ENCODE measurements at regions not wholly inside any gene's neighbourhood (a gene's known extent, or its start where the extent isn't known, plus 50 kb on each side); places are given as distances from the start of the nearest gene placed in this dataset.

DNA sequence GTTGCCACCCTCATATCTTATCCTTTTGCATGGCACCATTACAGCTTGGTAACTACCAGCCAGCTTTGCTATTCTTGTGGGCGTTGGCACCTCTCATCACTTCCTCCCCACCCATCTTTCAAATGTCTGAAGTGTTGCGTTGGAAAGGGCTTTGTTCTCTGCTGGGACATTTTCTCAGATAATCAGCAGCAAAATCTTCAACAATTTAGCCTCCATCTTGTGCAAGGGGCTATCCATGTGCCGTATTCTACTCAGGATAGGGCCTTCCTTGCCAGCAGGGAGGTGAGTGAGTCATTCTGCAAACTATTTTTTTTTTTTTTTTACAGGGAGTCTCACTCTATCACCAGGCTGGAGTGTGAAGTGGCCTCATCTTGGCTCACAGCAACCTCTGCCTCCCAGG is 62.1 kb upstream of the NUDT12 start:
- Histone ChIP-seq H3K9ac (ENCODE audit: low read length) (no peak overlapping the region), H3K18ac (ENCODE audit: low read length) (no peak overlapping the region), H3K27ac (ENCODE audit: low read depth, low read length) (no peak overlapping the region), H2AK5ac (ENCODE audit: low read length) (no peak overlapping the region), H3K4ac (ENCODE audit: low read depth, low read length) (no peak overlapping the region), H2BK120ac (ENCODE audit: low read depth, low read length) (no peak overlapping the region), H3K4me2 (ENCODE audit: low read length) (no peak overlapping the region), H4K8ac (ENCODE audit: low read depth, low read length) (no peak overlapping the region), H3K79me1 (ENCODE audit: low read length) (no peaks in the 10 kb centered on the region), H4K5ac (ENCODE audit: low read length) (no peak overlapping the region), H3K79me2 (ENCODE audit: control insufficient read depth, insufficient read depth, low read length) (no peaks in the 10 kb centered on the region), H2BK15ac (replicated peaks; ENCODE audit: low read depth) (no peak overlapping the region), H3K4me1 (ENCODE audit: control insufficient read depth, low read depth, low read length) (no peaks in the 10 kb centered on the region), H3K56ac (ENCODE audit: low read length) (no peak overlapping the region), H3K4me3 (ENCODE audit: low read length) (no peak overlapping the region), H3K36me3 (ENCODE audit: control insufficient read depth, insufficient read depth, low read length) (no peaks in the 10 kb centered on the region), H2BK5ac (ENCODE audit: low read length) (no peak overlapping the region), H3K27me3 (ENCODE audit: insufficient read depth, low read length, poor library complexity) (no peaks in the 10 kb centered on the region), H3K23ac (ENCODE audit: low read length) (no peak overlapping the region)
- no peak for DNase-seq
- no CpG with 5 or more reads among the region's 3 CpGs for WGBS (ENCODE audit: extremely low coverage, insufficient coverage, low lambda C conversion rate)

DNA sequence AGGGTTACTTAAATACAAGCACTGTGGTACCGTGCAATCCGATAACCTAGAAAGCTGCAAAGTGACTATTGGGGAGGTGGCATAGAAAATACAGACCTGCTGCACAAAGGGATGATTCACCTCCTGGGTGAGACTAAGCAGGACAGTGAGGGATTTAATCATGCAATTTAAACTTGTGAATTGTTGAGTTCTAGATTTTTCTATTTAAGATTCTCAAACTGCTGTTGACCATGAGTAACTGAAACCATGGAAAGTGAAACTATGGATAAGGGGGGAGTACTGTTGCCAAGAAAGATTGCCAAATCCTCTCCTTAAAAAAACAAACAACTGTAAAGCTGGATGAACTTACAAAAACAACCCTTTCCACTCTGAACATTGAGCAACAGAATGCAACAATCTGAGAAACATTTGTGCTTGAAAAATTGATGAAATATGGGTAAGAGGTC is 61.5 kb upstream of the NUDT12 start:
- H2AK5ac ChIP-seq (ENCODE audit: low read length), result no peak overlapping the region
- no peak for DNase-seq

DNA sequence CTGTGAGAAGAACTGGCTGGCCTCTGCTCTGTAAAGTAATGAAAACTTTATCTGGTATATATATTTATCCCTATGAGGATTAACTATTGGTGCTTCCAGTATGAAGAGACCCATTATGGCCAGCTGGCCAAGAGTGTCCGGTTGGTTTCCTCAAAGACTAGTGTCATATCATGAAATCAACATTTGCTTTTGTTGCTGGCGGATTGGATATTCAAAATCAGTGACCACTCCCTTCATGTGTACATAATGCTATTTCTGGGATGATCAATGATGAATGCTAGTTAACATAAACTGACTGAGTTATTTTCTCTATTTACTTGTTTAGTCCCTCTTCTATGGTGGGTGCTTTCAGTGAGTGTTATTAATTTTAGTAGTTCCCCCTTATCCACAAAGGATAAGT is 60.8 kb upstream of the NUDT12 start:
- WGBS (ENCODE audit: extremely low coverage, insufficient coverage, low lambda C conversion rate), result no CpG with 5 or more reads among the region's 2 CpGs
- no peaks in the 10 kb centered on the region for H3K36me3 ChIP-seq (ENCODE audit: control insufficient read depth, insufficient read depth, low read length)

More for the DNA sequence above, 61.5 kb upstream of the NUDT12 start:
- Histone ChIP-seq H3K27ac (ENCODE audit: low read depth, low read length) (no peak overlapping the region), H3K4me2 (ENCODE audit: low read length) (no peak overlapping the region), H3K4me3 (ENCODE audit: low read length) (no peak overlapping the region), H3K79me2 (ENCODE audit: control insufficient read depth, insufficient read depth, low read length) (no peaks in the 10 kb centered on the region), H3K4ac (ENCODE audit: low read depth, low read length) (no peak overlapping the region), H3K36me3 (ENCODE audit: control insufficient read depth, insufficient read depth, low read length) (no peaks in the 10 kb centered on the region), H4K8ac (ENCODE audit: low read depth, low read length) (no peak overlapping the region), H2BK15ac (replicated peaks; ENCODE audit: low read depth) (no peak overlapping the region), H2BK120ac (ENCODE audit: low read depth, low read length) (no peak overlapping the region), H4K5ac (ENCODE audit: low read length) (no peak overlapping the region), H3K23ac (ENCODE audit: low read length) (no peak overlapping the region), H2BK5ac (ENCODE audit: low read length) (no peak overlapping the region), H3K18ac (ENCODE audit: low read length) (no peak overlapping the region), H3K27me3 (ENCODE audit: insufficient read depth, low read length, poor library complexity) (no peaks in the 10 kb centered on the region), H3K56ac (ENCODE audit: low read length) (no peak overlapping the region), H3K79me1 (ENCODE audit: low read length) (no peaks in the 10 kb centered on the region), H3K9ac (ENCODE audit: low read length) (no peak overlapping the region), H3K4me1 (ENCODE audit: control insufficient read depth, low read depth, low read length) (no peaks in the 10 kb centered on the region)
- no CpG with 5 or more reads among the region's 2 CpGs for WGBS (ENCODE audit: extremely low coverage, insufficient coverage, low lambda C conversion rate)

DNA sequence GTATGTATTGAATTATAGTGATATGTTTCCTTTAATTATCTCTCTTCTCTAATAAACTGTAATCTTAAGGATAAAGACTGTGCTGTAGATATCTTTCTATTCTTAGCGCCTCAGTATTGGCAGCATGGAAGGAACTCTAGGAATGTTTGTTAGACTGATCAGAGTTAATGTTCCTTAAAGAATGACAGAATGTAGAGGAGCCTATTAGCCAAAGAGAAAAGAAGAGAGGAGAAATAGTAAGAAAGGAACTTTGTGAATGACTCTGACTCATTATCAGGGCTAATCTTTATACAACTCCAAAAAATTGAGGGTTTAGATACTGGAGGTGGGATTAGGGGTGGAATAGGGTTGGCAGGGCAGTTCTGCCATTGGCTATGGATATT is 59.0 kb upstream of the NUDT12 start:
- Histone ChIP-seq H3K27ac (ENCODE audit: low read depth, low read length) (no peak overlapping the region), H3K4ac (ENCODE audit: low read depth, low read length) (no peak overlapping the region), H2BK15ac (replicated peaks; ENCODE audit: low read depth) (no peak overlapping the region), H3K4me1 (ENCODE audit: control insufficient read depth, low read depth, low read length) (no peaks in the 10 kb centered on the region), H3K4me3 (ENCODE audit: low read length) (no peak overlapping the region), H2AK5ac (ENCODE audit: low read length) (no peak overlapping the region), H4K5ac (ENCODE audit: low read length) (no peak overlapping the region), H2BK5ac (ENCODE audit: low read length) (no peak overlapping the region), H3K18ac (ENCODE audit: low read length) (no peak overlapping the region), H3K56ac (ENCODE audit: low read length) (no peak overlapping the region), H3K9ac (ENCODE audit: low read length) (no peak overlapping the region), H3K36me3 (ENCODE audit: control insufficient read depth, insufficient read depth, low read length) (no peaks in the 10 kb centered on the region), H3K4me2 (ENCODE audit: low read length) (no peak overlapping the region), H4K8ac (ENCODE audit: low read depth, low read length) (no peak overlapping the region), H2BK120ac (ENCODE audit: low read depth, low read length) (no peak overlapping the region), H3K79me1 (ENCODE audit: low read length) (no peaks in the 10 kb centered on the region), H3K79me2 (ENCODE audit: control insufficient read depth, insufficient read depth, low read length) (no peaks in the 10 kb centered on the region), H3K23ac (ENCODE audit: low read length) (no peak overlapping the region), H3K27me3 (ENCODE audit: insufficient read depth, low read length, poor library complexity) (no peaks in the 10 kb centered on the region)
- no CpG with 5 or more reads among the region's 1 CpG for WGBS (ENCODE audit: extremely low coverage, insufficient coverage, low lambda C conversion rate)
- DNase-seq, result peak; percentile 65

More for the DNA sequence above, 60.8 kb upstream of the NUDT12 start:
- Histone ChIP-seq H3K4me2 (ENCODE audit: low read length) (no peak overlapping the region), H3K56ac (ENCODE audit: low read length) (no peak overlapping the region), H3K27ac (ENCODE audit: low read depth, low read length) (no peak overlapping the region), H2AK5ac (ENCODE audit: low read length) (no peak overlapping the region), H3K18ac (ENCODE audit: low read length) (no peak overlapping the region), H4K5ac (ENCODE audit: low read length) (no peak overlapping the region), H3K4me1 (ENCODE audit: control insufficient read depth, low read depth, low read length) (no peaks in the 10 kb centered on the region), H3K23ac (ENCODE audit: low read length) (no peak overlapping the region), H4K8ac (ENCODE audit: low read depth, low read length) (no peak overlapping the region), H2BK5ac (ENCODE audit: low read length) (no peak overlapping the region), H2BK15ac (replicated peaks; ENCODE audit: low read depth) (no peak overlapping the region), H3K4ac (ENCODE audit: low read depth, low read length) (no peak overlapping the region), H3K79me2 (ENCODE audit: control insufficient read depth, insufficient read depth, low read length) (no peaks in the 10 kb centered on the region), H3K9ac (ENCODE audit: low read length) (no peak overlapping the region), H3K27me3 (ENCODE audit: insufficient read depth, low read length, poor library complexity) (no peaks in the 10 kb centered on the region), H3K79me1 (ENCODE audit: low read length) (no peaks in the 10 kb centered on the region), H3K4me3 (ENCODE audit: low read length) (no peak overlapping the region), H2BK120ac (ENCODE audit: low read depth, low read length) (no peak overlapping the region)
- no peak for DNase-seq

DNA sequence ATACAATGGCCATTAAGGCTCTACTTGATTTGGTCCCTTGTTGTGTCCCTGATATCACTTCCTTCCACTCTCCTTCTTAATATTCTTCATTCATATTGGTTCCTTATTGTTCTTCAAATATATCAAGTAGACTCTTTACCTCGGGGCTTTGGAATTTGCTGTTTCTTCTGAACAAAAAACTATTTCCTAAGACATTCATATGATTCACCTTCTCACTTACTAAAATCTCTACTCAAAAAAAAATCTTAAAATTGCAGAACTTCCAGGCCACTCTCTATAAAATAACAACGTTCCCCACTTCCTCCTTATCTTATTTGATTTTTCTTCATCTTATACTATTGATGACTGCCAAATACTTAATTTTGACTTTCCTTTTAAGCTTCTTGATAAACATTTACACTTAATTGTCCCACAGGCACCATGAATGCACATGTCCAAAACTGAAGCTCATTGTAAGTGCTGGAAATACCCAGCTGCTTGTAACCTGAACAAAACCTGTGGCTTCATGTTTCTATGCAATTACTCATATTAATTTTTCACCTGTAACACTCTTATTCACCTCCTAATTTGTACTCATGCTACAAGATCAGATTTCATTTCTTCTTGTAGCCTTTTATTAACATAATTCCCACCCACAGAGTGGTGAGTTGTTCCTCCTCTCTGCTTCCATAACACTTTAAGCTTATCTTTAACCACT is 58.4 kb upstream of the NUDT12 start:
- no peak overlapping the region for H3K27ac ChIP-seq (ENCODE audit: low read depth, low read length)

DNA sequence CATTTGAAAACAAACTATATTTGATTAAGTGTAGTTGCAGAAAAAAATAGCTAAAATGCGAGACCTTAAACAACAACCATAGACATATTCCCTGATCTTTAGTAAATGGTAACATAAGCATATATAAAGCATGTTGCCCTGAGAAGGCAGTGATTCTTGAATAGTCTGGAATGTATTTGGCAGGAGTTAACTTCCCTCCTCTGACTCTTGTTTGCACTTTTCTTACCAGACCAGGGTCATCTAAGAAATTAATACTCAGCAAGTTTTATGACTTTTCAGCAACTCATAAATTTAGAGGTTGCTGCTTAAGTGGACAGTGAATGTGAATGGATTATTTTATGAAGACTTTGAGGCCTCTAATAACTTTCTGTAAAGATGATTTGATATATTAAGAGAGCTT is 55.3 kb upstream of the NUDT12 start:
- WGBS (ENCODE audit: extremely low coverage, insufficient coverage, low lambda C conversion rate), result no CpG with 5 or more reads among the region's 1 CpG

More for the DNA sequence above, 58.4 kb upstream of the NUDT12 start:
- Histone ChIP-seq H3K23ac (ENCODE audit: low read length) (no peak overlapping the region), H3K4me1 (ENCODE audit: control insufficient read depth, low read depth, low read length) (no peaks in the 10 kb centered on the region), H3K4ac (ENCODE audit: low read depth, low read length) (no peak overlapping the region), H3K4me3 (ENCODE audit: low read length) (no peak overlapping the region), H2BK5ac (ENCODE audit: low read length) (no peak overlapping the region), H3K27me3 (ENCODE audit: insufficient read depth, low read length, poor library complexity) (no peaks in the 10 kb centered on the region), H2BK120ac (ENCODE audit: low read depth, low read length) (no peak overlapping the region), H3K4me2 (ENCODE audit: low read length) (no peak overlapping the region), H4K5ac (ENCODE audit: low read length) (no peak overlapping the region), H3K56ac (ENCODE audit: low read length) (no peak overlapping the region), H3K79me1 (ENCODE audit: low read length) (no peaks in the 10 kb centered on the region), H4K8ac (ENCODE audit: low read depth, low read length) (no peak overlapping the region), H3K9ac (ENCODE audit: low read length) (no peak overlapping the region), H3K18ac (ENCODE audit: low read length) (no peak overlapping the region), H2AK5ac (ENCODE audit: low read length) (no peak overlapping the region), H2BK15ac (replicated peaks; ENCODE audit: low read depth) (no peak overlapping the region), H3K36me3 (ENCODE audit: control insufficient read depth, insufficient read depth, low read length) (no peaks in the 10 kb centered on the region), H3K79me2 (ENCODE audit: control insufficient read depth, insufficient read depth, low read length) (no peaks in the 10 kb centered on the region)
- 100% methylated on average over 1 of the region's 2 CpGs for WGBS (ENCODE audit: extremely low coverage, insufficient coverage, low lambda C conversion rate)
- no peak for DNase-seq

More for the DNA sequence above, 55.3 kb upstream of the NUDT12 start:
- H2AK5ac ChIP-seq (ENCODE audit: low read length), result no peak overlapping the region
- no peak for DNase-seq
- no peaks in the 10 kb centered on the region for H3K79me2 ChIP-seq (ENCODE audit: control insufficient read depth, insufficient read depth, low read length)
- no peak overlapping the region for H3K4me3 ChIP-seq (ENCODE audit: low read length)
- no peaks in the 10 kb centered on the region for H3K4me1 ChIP-seq (ENCODE audit: control insufficient read depth, low read depth, low read length)
- H2BK120ac ChIP-seq (ENCODE audit: low read depth, low read length), result no peak overlapping the region
- no peak overlapping the region for H3K9ac ChIP-seq (ENCODE audit: low read length)
- H3K36me3 ChIP-seq (ENCODE audit: control insufficient read depth, insufficient read depth, low read length), result no peaks in the 10 kb centered on the region
- H3K23ac ChIP-seq (ENCODE audit: low read length), result no peak overlapping the region
- H2BK5ac ChIP-seq (ENCODE audit: low read length), result no peak overlapping the region
- H3K27ac ChIP-seq (ENCODE audit: low read depth, low read length), result no peak overlapping the region
- no peaks in the 10 kb centered on the region for H3K27me3 ChIP-seq (ENCODE audit: insufficient read depth, low read length, poor library complexity)
- H4K8ac ChIP-seq (ENCODE audit: low read depth, low read length), result no peak overlapping the region
- H3K4me2 ChIP-seq (ENCODE audit: low read length), result no peak overlapping the region
- no peak overlapping the region for H3K18ac ChIP-seq (ENCODE audit: low read length)
- no peak overlapping the region for H4K5ac ChIP-seq (ENCODE audit: low read length)
- H3K56ac ChIP-seq (ENCODE audit: low read length), result no peak overlapping the region
- H3K4ac ChIP-seq (ENCODE audit: low read depth, low read length), result no peak overlapping the region
- H2BK15ac ChIP-seq (replicated peaks; ENCODE audit: low read depth), result no peak overlapping the region
- H3K79me1 ChIP-seq (ENCODE audit: low read length), result no peaks in the 10 kb centered on the region
